HL-60 (cell line): ENCODE measurements at regions not wholly inside any gene's neighbourhood (a gene's known extent, or its start where the extent isn't known, plus 50 kb on each side); places are given as distances from the start of the nearest gene placed in this dataset.

Experiments used
- GABPA ChIP-seq: IDR thresholded peaks from 2 replicates; pipeline ENCODE4 v1.6.1; 2012; ENCODE audit warnings: low read depth
- POLR2AphosphoS5 ChIP-seq: IDR thresholded peaks from 2 replicates; pipeline ENCODE4 v1.6.1; 2012; ENCODE audit warnings: low read depth
- TF ChIP-seq, protein P1 (sequence below): IDR thresholded peaks from one replicate; pipeline ENCODE4 v1.5.1; 2011; ENCODE audit warnings: low read length, control low read depth, inconsistent platforms; ENCODE audit not compliant: insufficient read depth

DNA sequence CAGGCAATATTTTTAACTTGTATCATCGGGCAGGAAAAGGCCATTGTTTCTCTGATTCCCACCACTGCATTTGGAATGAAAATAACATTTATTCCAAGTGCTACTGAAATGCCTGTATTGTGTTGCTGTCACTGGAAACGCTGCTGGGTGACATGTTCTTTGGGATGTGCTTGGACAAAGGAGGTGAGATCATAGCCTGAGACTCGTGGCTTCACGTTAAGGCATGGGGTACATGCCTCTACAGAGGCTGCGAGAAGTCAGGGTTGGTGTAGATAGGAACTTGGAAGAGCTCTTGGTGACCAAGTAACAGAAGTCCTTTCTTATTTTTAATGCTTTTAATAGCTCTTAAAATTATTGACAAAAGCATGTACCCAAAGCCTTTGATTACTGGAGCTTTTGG is 58.8 kb upstream of the MAF start:
- TF ChIP-seq POLR2AphosphoS5 (no peak), GABPA (no peak)
- TF ChIP-seq, protein P1, sequence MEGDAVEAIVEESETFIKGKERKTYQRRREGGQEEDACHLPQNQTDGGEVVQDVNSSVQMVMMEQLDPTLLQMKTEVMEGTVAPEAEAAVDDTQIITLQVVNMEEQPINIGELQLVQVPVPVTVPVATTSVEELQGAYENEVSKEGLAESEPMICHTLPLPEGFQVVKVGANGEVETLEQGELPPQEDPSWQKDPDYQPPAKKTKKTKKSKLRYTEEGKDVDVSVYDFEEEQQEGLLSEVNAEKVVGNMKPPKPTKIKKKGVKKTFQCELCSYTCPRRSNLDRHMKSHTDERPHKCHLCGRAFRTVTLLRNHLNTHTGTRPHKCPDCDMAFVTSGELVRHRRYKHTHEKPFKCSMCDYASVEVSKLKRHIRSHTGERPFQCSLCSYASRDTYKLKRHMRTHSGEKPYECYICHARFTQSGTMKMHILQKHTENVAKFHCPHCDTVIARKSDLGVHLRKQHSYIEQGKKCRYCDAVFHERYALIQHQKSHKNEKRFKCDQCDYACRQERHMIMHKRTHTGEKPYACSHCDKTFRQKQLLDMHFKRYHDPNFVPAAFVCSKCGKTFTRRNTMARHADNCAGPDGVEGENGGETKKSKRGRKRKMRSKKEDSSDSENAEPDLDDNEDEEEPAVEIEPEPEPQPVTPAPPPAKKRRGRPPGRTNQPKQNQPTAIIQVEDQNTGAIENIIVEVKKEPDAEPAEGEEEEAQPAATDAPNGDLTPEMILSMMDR = no peak
